ENCODE measurements at regions not wholly inside any gene's neighbourhood (a gene's known extent, or its start where the extent isn't known, plus 50 kb on each side); places are given as distances from the start of the nearest gene placed in this dataset.

DNA sequence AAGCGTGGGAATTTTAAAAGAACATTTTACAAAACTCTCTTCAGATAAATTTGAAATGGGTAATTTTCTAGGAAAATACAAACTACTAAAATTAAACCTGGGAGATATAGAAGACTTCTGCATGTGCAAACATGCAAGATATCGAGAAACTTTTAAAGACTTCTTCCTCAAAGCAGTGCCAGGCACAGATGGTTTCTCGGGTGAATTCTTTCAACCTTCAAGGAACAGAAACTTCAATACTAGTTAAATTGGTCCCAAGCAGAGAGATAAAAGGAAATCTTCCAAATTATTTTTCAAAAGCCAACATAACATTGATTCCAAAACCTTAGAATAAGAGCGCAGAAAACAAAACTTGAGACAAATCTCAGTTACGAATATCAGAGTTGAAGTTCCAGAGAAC, 732.7 kb downstream of the PDCD6IP start:
- TF ChIP-seq MLX (CRISPR knock-in tag; IDR thresholded peaks at IDR 0.05) (no peak), ZBTB21 (CRISPR knock-in tag; IDR thresholded peaks at IDR 0.05; ENCODE audit: borderline replicate concordance) (no peak), CTCF (IDR thresholded peaks at IDR 0.05) (no peak), MAX (CRISPR knock-in tag; IDR thresholded peaks at IDR 0.05) (no peak), PREB (CRISPR knock-in tag; IDR thresholded peaks at IDR 0.05; ENCODE audit: borderline replicate concordance) (no peak), CBFB (CRISPR knock-in tag; IDR thresholded peaks at IDR 0.05; ENCODE audit: low read depth) (no peak)
- TF ChIP-seq, protein P1, sequence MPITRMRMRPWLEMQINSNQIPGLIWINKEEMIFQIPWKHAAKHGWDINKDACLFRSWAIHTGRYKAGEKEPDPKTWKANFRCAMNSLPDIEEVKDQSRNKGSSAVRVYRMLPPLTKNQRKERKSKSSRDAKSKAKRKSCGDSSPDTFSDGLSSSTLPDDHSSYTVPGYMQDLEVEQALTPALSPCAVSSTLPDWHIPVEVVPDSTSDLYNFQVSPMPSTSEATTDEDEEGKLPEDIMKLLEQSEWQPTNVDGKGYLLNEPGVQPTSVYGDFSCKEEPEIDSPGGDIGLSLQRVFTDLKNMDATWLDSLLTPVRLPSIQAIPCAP (CRISPR knock-in tag; IDR thresholded peaks at IDR 0.05) = no peak
- TF ChIP-seq, protein P2, sequence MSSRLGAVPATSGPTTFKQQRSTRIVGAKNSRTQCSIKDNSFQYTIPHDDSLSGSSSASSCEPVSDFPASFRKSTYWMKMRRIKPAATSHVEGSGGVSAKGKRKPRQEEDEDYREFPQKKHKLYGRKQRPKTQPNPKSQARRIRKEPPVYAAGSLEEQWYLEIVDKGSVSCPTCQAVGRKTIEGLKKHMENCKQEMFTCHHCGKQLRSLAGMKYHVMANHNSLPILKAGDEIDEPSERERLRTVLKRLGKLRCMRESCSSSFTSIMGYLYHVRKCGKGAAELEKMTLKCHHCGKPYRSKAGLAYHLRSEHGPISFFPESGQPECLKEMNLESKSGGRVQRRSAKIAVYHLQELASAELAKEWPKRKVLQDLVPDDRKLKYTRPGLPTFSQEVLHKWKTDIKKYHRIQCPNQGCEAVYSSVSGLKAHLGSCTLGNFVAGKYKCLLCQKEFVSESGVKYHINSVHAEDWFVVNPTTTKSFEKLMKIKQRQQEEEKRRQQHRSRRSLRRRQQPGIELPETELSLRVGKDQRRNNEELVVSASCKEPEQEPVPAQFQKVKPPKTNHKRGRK (CRISPR knock-in tag; IDR thresholded peaks at IDR 0.05; ENCODE audit: borderline replicate concordance) = no peak

Measured in WTC11 (cell line).